Psoas muscle (tissue), 7 donors: ENCODE measurements at regions not wholly inside any gene's neighbourhood (a gene's known extent, or its start where the extent isn't known, plus 50 kb on each side); places are given as distances from the start of the nearest gene placed in this dataset.

Experiments used
- ATAC-seq, 4 donors: fragments of 200-7000 bp; cut with Tn5 transposase; one replicate each; pipeline ENCODE4 v1.9.1; 2020; ENCODE audit warnings: moderate library complexity in 3 of 4, mild to moderate bottlenecking in 2 of 4
- DNase-seq, 2 donors: peaks; one replicate each; pipeline ENCODE4 v3.0.0-alpha.2; 2020
- H3K27ac ChIP-seq: fragments of 200-600 bp; one replicate; pipeline ENCODE4 v1.8.0; 2022
- H3K27me3 ChIP-seq, 3 donors: fragments of 200-600 bp in 1 of 3; one replicate each; pipeline versions ENCODE4 v1.6.1 to v1.8.0; 2013 to 2022; ENCODE audit warnings: low read length in 2 of 3, mild to moderate bottlenecking in 2 of 3, moderate library complexity in 1 of 3; ENCODE audit not compliant: insufficient read depth in 3 of 3
- H3K36me3 ChIP-seq, 2 donors: fragments of 200-600 bp in 1 of 2; one replicate each; pipeline versions ENCODE4 v1.6.1 to v1.8.0; 2013 to 2022; ENCODE audit warnings: low read depth in 1 of 2, mild to moderate bottlenecking in 1 of 2, moderate library complexity in 1 of 2; ENCODE audit not compliant: insufficient read depth in 1 of 2
- H3K4me1 ChIP-seq: fragments of 200-600 bp; one replicate; pipeline ENCODE4 v1.8.0; 2022
- H3K4me3 ChIP-seq: fragments of 200-600 bp; one replicate; pipeline ENCODE4 v1.8.0; 2022; ENCODE audit warnings: mild to moderate bottlenecking
- H3K9me3 ChIP-seq: fragments of 200-600 bp; one replicate; pipeline ENCODE4 v1.8.0; 2022
- CTCF ChIP-seq: fragments of 200-600 bp; IDR thresholded peaks from one replicate; pipeline ENCODE4 v1.8.0; 2022; ENCODE audit warnings: antibody characterized with exemption
- WGBS, 3 donors: extraction: QIAGEN DNeasy Blood & Tissue Kit; methylation state at CpG; one replicate each; pipeline versions ENCODE4 v1.1.6 to v1.1.7; 2013; 5-methylcytosine and 5-hydroxymethylcytosine counted together
- intact Hi-C, 2 donors: fragments of 100-400 bp; cut with DNase I; formaldehyde crosslinking; loops; one replicate each; pipeline versions ENCODE4 v1.11.0 to v1.14.2; 2022
- donor health status: healthy with polysubstance abuse.
- donor health status: DM: no; HTN: no; CAD: no; lungs with moderate emphysema.
- donor health status: Bipolar disorder and iron deficiency.
- donor health status: healthy.
- donor health status: DM: yes; HTN: yes; CAD: no.
- donor health status: DM: no; HTN: no; CAD: no.
- donor health status: DM: yes; HTN: yes; CAD: no.

- TF ChIP-seq CTCF: no peak
Measured at GRCh38 chr14:56416213-56416612, 163.4 kb upstream of the TMEM260 start.

GRCh38 chr14:56417173-56417572, 162.4 kb upstream of the TMEM260 start:
- Histone ChIP-seq H3K27ac (no peak overlapping the region), H3K9me3 (no peaks in the 10 kb centered on the region), H3K4me3 (no peak overlapping the region), H3K4me1 (peaks cover 6% of the 10 kb centered on the region), H3K27me3 (no peaks in the 10 kb centered on the region), H3K36me3 (no peaks in the 10 kb centered on the region)
- intact Hi-C loops: no loop called here
- ATAC-seq (no peak), DNase-seq (no peak)
- 86 to 95% (median 94%) methylated on average over 1 of the region's 1 CpG for WGBS, 3 donors
- TF ChIP-seq CTCF: no peak

More at GRCh38 chr14:56416213-56416612, 163.4 kb upstream of the TMEM260 start:
- WGBS, 3 donors: 92 to 97% (median 95%) methylated on average over 7 to 9 of the region's 9 CpGs
- H3K4me1 ChIP-seq: peaks cover 6% of the 10 kb centered on the region
- H3K9me3 ChIP-seq: no peaks in the 10 kb centered on the region
- H3K27me3 ChIP-seq: no peaks in the 10 kb centered on the region
- H3K27ac ChIP-seq: no peak overlapping the region
- intact Hi-C loops: no loop called here
- no peak overlapping the region for H3K4me3 ChIP-seq
- DNase-seq (no peak), ATAC-seq (no peak)
- no peaks in the 10 kb centered on the region for H3K36me3 ChIP-seq

- intact Hi-C loops: loop anchor here in 1 of 2 donors (5.0 kb wide), 1 partner anchor 707 kb away; no protein-coding TSS in a partner anchor
Measured at GRCh38 chr14:56419750-56420149, 159.8 kb upstream of the TMEM260 start.

GRCh38 chr14:56422221-56422620, 157.4 kb upstream of the TMEM260 start:
- TF ChIP-seq CTCF: no peak
- H3K27ac ChIP-seq: no peak overlapping the region
- intact Hi-C loops: loop anchor here in 1 of 2 donors (5.0 kb wide), 1 partner anchor 710 kb away; no protein-coding TSS in a partner anchor
- ATAC-seq (no peak), DNase-seq (no peak)
- WGBS, 3 donors: 44 to 50% (median 48%) methylated on average over 2 of the region's 2 CpGs
- no peak overlapping the region for H3K4me3 ChIP-seq
- H3K27me3 ChIP-seq: no peaks in the 10 kb centered on the region
- peaks cover 3% of the 10 kb centered on the region for H3K4me1 ChIP-seq
- H3K9me3 ChIP-seq: no peaks in the 10 kb centered on the region
- H3K36me3 ChIP-seq: no peaks in the 10 kb centered on the region

More at GRCh38 chr14:56419750-56420149, 159.8 kb upstream of the TMEM260 start:
- peaks cover 3% of the 10 kb centered on the region for H3K4me1 ChIP-seq
- no peaks in the 10 kb centered on the region for H3K9me3 ChIP-seq
- no peak overlapping the region for H3K27ac ChIP-seq
- DNase-seq (no peak), ATAC-seq (no peak)
- H3K4me3 ChIP-seq: no peak overlapping the region
- 56 to 74% (median 60%) methylated on average over 1 of the region's 1 CpG for WGBS, 3 donors
- TF ChIP-seq CTCF: no peak
- no peaks in the 10 kb centered on the region for H3K36me3 ChIP-seq
- H3K27me3 ChIP-seq: no peaks in the 10 kb centered on the region

- DNase-seq (peak; percentile 23 to 57), ATAC-seq (peak; percentile 65 to 86 (median 74))
- no peaks in the 10 kb centered on the region for H3K27me3 ChIP-seq
- 0 to 4% (median 0%) methylated on average over 1 of the region's 1 CpG for WGBS, 3 donors
- no peak overlapping the region for H3K4me3 ChIP-seq
- H3K9me3 ChIP-seq: no peaks in the 10 kb centered on the region
- H3K4me1 ChIP-seq: peaks cover 3% of the 10 kb centered on the region
- peak; percentile 60 for TF ChIP-seq CTCF
- intact Hi-C loops: loop anchor here in 1 of 2 donors (5.0 kb wide), 1 partner anchor 710 kb away; no protein-coding TSS in a partner anchor
- no peak overlapping the region for H3K27ac ChIP-seq
- no peaks in the 10 kb centered on the region for H3K36me3 ChIP-seq
Measured at GRCh38 chr14:56422703-56423213, 156.8 kb upstream of the TMEM260 start.
